GM12874 (cell line): ENCODE measurements at regions not wholly inside any gene's neighbourhood (a gene's known extent, or its start where the extent isn't known, plus 50 kb on each side); places are given as distances from the start of the nearest gene placed in this dataset.

Source experiments
- CTCF ChIP-seq: IDR thresholded peaks from 2 replicates; pipeline ENCODE4 v1.5.1; 2011; ENCODE audit warnings: low read depth, mild to moderate bottlenecking, control low read depth, low read length, moderate library complexity; ENCODE audit not compliant: insufficient read depth

GRCh38 chr1:208486677-208487076 is 242.5 kb upstream of the PLXNA2 start:
- TF ChIP-seq CTCF: no peak

GRCh38 chr1:208496467-208497371 is 252.5 kb upstream of the PLXNA2 start:
- no peak for TF ChIP-seq CTCF

GRCh38 chr1:208497866-208498541 is 253.8 kb upstream of the PLXNA2 start:
- TF ChIP-seq CTCF: no peak

- TF ChIP-seq CTCF: no peak
Observed at GRCh38 chr1:208499026-208499425, 254.8 kb upstream of the PLXNA2 start.

- no peak for TF ChIP-seq CTCF
Observed at GRCh38 chr1:208499601-208500000, 255.4 kb upstream of the PLXNA2 start.

GRCh38 chr1:208500375-208500774 is 256.2 kb upstream of the PLXNA2 start:
- TF ChIP-seq CTCF: no peak

- TF ChIP-seq CTCF: no peak
Observed at GRCh38 chr1:208501542-208501941, 257.4 kb upstream of the PLXNA2 start.
